ENCODE measurements at regions not wholly inside any gene's neighbourhood (a gene's known extent, or its start where the extent isn't known, plus 50 kb on each side); places are given as distances from the start of the nearest gene placed in this dataset.
"Not testable (repeated sequence)": the region's sequence is repeated elsewhere in the genome, so short reads cannot be mapped to it uniquely, and the experiment has no call there.

- DNase-seq = not testable (repeated sequence)
These were observed 94.3 kb downstream of the KCNJ12 start for GRCh38 chr17:21470422-21470821.

- no peak for DNase-seq
These were observed 94.7 kb downstream of the KCNJ12 start for GRCh38 chr17:21470861-21471260.

GRCh38 chr17:21474815-21475214, 98.7 kb downstream of the KCNJ12 start:
- DNase-seq = no peak

GRCh38 chr17:21475571-21475970, 99.4 kb downstream of the KCNJ12 start:
- no peak for DNase-seq

GRCh38 chr17:21476867-21477266, 100.7 kb downstream of the KCNJ12 start:
- DNase-seq = no peak

- no peak for DNase-seq
These were observed 106.2 kb downstream of the KCNJ12 start for GRCh38 chr17:21482189-21482865.

GRCh38 chr17:21488043-21488442, 111.9 kb downstream of the KCNJ12 start:
- not testable (repeated sequence) for DNase-seq

GRCh38 chr17:21493993-21494392, 117.8 kb downstream of the KCNJ12 start:
- no peak for DNase-seq

GRCh38 chr17:21495281-21495680, 119.1 kb downstream of the KCNJ12 start:
- no peak for DNase-seq

GRCh38 chr17:21500064-21500463, 123.9 kb downstream of the KCNJ12 start:
- DNase-seq = no peak

GRCh38 chr17:21501927-21502700, 126.0 kb downstream of the KCNJ12 start:
- DNase-seq = not testable (repeated sequence)

- no peak for DNase-seq
These were observed 130.0 kb downstream of the KCNJ12 start for GRCh38 chr17:21505819-21506815.

- not testable (repeated sequence) for DNase-seq
These were observed 131.6 kb downstream of the KCNJ12 start for GRCh38 chr17:21507806-21508205.

GRCh38 chr17:21508211-21508610, 132.1 kb downstream of the KCNJ12 start:
- no peak for DNase-seq

- DNase-seq = not testable (repeated sequence)
These were observed 133.2 kb downstream of the KCNJ12 start for GRCh38 chr17:21509356-21509755.

- peak; percentile 2 for DNase-seq
These were observed 134.7 kb downstream of the KCNJ12 start for GRCh38 chr17:21510686-21511362.

GRCh38 chr17:21511363-21512195, 135.4 kb downstream of the KCNJ12 start:
- DNase-seq = peak; percentile 68

- DNase-seq = no peak
These were observed 136.3 kb downstream of the KCNJ12 start for GRCh38 chr17:21512307-21513011.

GRCh38 chr17:21513012-21513570, 136.9 kb downstream of the KCNJ12 start:
- DNase-seq = peak; percentile 80

GRCh38 chr17:21514567-21514966, 138.4 kb downstream of the KCNJ12 start:
- DNase-seq = not testable (repeated sequence)
